IMR-90 (cell line): ENCODE measurements at regions not wholly inside any gene's neighbourhood (a gene's known extent, or its start where the extent isn't known, plus 50 kb on each side); places are given as distances from the start of the nearest gene placed in this dataset.

ENCODE experiments used
- ATAC-seq: fragments of 200-7000 bp; cut with Tn5 transposase; 2 replicates; pipeline ENCODE4 v1.9.1; 2020; ENCODE audit warnings: low read depth, mild to moderate bottlenecking, moderate library complexity
- BruUV-seq: library from RNA; stranded (reverse); fragments of 400-500 nt; replicated peaks from 2 replicates; lab custom pipeline; 2021; lab: Mats Ljungman, UMichigan
- CTCF ChIA-PET: fragments of 300-600 bp; formaldehyde crosslinking; extraction: SDS; loops from one replicate; lab custom pipeline; 2021; ENCODE audit warnings: antibody characterized with exemption; lab: Yijun Ruan, JAX
- POLR2A ChIA-PET: fragments of 300-600 bp; sonication (Branson Sonifier 250); formaldehyde crosslinking; loops from one replicate; lab custom pipeline; 2022; ENCODE audit warnings: antibody characterized with exemption; ENCODE audit not compliant: unreplicated experiment; lab: Charles Lee
- DNase-seq: peaks from one replicate; pipeline ENCODE4 v3.0.0; 2013
- H2AFZ ChIP-seq: replicated peaks from 2 replicates; pipeline ENCODE3; 2013; ENCODE audit warnings: low read length, mild to moderate bottlenecking; ENCODE audit not compliant: poor library complexity
- H2AK5ac ChIP-seq: 2 replicates; pipeline ENCODE4 v1.6.1; 2013; ENCODE audit warnings: low read depth, low read length, inconsistent platforms
- H2AK9ac ChIP-seq: replicated peaks from 2 replicates; pipeline ENCODE3; 2013; ENCODE audit warnings: mild to moderate bottlenecking, low read depth, low read length, moderate library complexity; ENCODE audit not compliant: poor library complexity
- H2BK120ac ChIP-seq: 2 replicates; pipeline ENCODE4 v1.6.1; 2013; ENCODE audit warnings: low read depth, low read length, inconsistent platforms
- H2BK15ac ChIP-seq: 3 replicates; pipeline ENCODE4 v1.6.1; 2013; ENCODE audit warnings: low read depth, low read length, inconsistent platforms
- H2BK20ac ChIP-seq: 2 replicates; pipeline ENCODE4 v1.6.1; 2013; ENCODE audit warnings: low read depth, mild to moderate bottlenecking, inconsistent platforms, low read length, moderate library complexity
- H2BK5ac ChIP-seq: 2 replicates; pipeline ENCODE4 v1.6.1; 2013; ENCODE audit warnings: mild to moderate bottlenecking, low read depth, low read length, inconsistent platforms; ENCODE audit not compliant: poor library complexity, severe bottlenecking
- H3K14ac ChIP-seq: replicated peaks from 2 replicates; pipeline ENCODE4 v1.6.1; 2013; ENCODE audit warnings: low read depth, low read length, inconsistent platforms
- H3K18ac ChIP-seq: 2 replicates; pipeline ENCODE4 v1.6.1; 2013; ENCODE audit warnings: low read depth, low read length, control low read depth
- H3K23ac ChIP-seq: 2 replicates; pipeline ENCODE4 v1.6.1; 2013; ENCODE audit warnings: low read depth, low read length, inconsistent platforms
- H3K27ac ChIP-seq: 2 replicates; pipeline ENCODE4 v1.5.1; 2013; ENCODE audit warnings: mild to moderate bottlenecking, control low read depth, low read length; ENCODE audit not compliant: insufficient read depth
- H3K27me3 ChIP-seq: 2 replicates; pipeline ENCODE4 v1.6.1; 2013; ENCODE audit warnings: low read length; ENCODE audit not compliant: control insufficient read depth, insufficient read depth
- H3K36me3 ChIP-seq: 2 replicates; pipeline ENCODE4 v1.6.1; 2013; ENCODE audit warnings: low read length, mixed read lengths; ENCODE audit not compliant: control insufficient read depth, insufficient read depth
- H3K4ac ChIP-seq: 2 replicates; pipeline ENCODE4 v1.6.1; 2013; ENCODE audit warnings: low read depth, low read length, inconsistent platforms
- H3K4me1 ChIP-seq: 2 replicates; pipeline ENCODE4 v1.6.1; 2013; ENCODE audit warnings: low read length, mixed read lengths; ENCODE audit not compliant: control insufficient read depth, insufficient read depth
- H3K4me2 ChIP-seq: 2 replicates; pipeline ENCODE4 v1.6.1; 2013; ENCODE audit warnings: low read depth, mild to moderate bottlenecking, control low read depth, low read length, moderate library complexity
- H3K4me3 ChIP-seq: 2 replicates; pipeline ENCODE4 v1.5.1; 2013; ENCODE audit warnings: low read depth, mild to moderate bottlenecking, control low read depth, low read length, moderate library complexity; ENCODE audit not compliant: insufficient read depth
- H3K56ac ChIP-seq: 2 replicates; pipeline ENCODE4 v1.6.1; 2013; ENCODE audit warnings: low read length, inconsistent platforms; ENCODE audit not compliant: insufficient read depth; ENCODE audit errors: extremely low read depth
- H3K79me1 ChIP-seq, 2 experiments: 2 replicates each; pipeline ENCODE4 v1.6.1; 2013; ENCODE audit warnings: low read length in 2 of 2, inconsistent platforms in 1 of 2, low read depth in 1 of 2
- H3K9ac ChIP-seq: 2 replicates; pipeline ENCODE4 v1.6.1; 2013; ENCODE audit warnings: low read depth, low read length, control low read depth
- H3K9me1 ChIP-seq: 2 replicates; pipeline ENCODE4 v1.6.1; 2013; ENCODE audit warnings: low read length, inconsistent platforms; ENCODE audit not compliant: insufficient read depth
- H3K9me3 ChIP-seq: 2 replicates; pipeline ENCODE4 v1.6.1; 2013; ENCODE audit warnings: low read length; ENCODE audit not compliant: control insufficient read depth, insufficient read depth
- H4K20me1 ChIP-seq: 2 replicates; pipeline ENCODE4 v1.6.1; 2013; ENCODE audit warnings: low read length, inconsistent platforms; ENCODE audit not compliant: insufficient read depth
- H4K5ac ChIP-seq: 2 replicates; pipeline ENCODE4 v1.6.1; 2013; ENCODE audit warnings: mild to moderate bottlenecking, low read depth, low read length, control low read depth
- H4K8ac ChIP-seq, 2 experiments: 2 replicates each; pipeline ENCODE4 v1.6.1; 2013; ENCODE audit warnings: low read depth in 2 of 2, low read length in 2 of 2, control low read depth in 1 of 2, inconsistent platforms in 1 of 2
- H4K91ac ChIP-seq: 2 replicates; pipeline ENCODE4 v1.6.1; 2013; ENCODE audit warnings: low read depth, low read length, inconsistent platforms; ENCODE audit not compliant: insufficient read depth
- BHLHE40 ChIP-seq: fragments of 150-350 bp; IDR thresholded peaks from 2 replicates; pipeline ENCODE4 v1.6.1; 2016; ENCODE audit warnings: mild to moderate bottlenecking, low read depth, low read length
- CEBPB ChIP-seq: IDR thresholded peaks from 2 replicates; pipeline ENCODE4 v1.6.1; 2012; ENCODE audit warnings: low read depth, low read length, improper control_type of control experiment
- CHD1 ChIP-seq: IDR thresholded peaks from 2 replicates; pipeline ENCODE4 v1.6.1; 2012; ENCODE audit warnings: low read depth, low read length, improper control_type of control experiment
- FOS ChIP-seq: fragments of 150-350 bp; IDR thresholded peaks from 2 replicates; pipeline ENCODE4 v1.6.1; 2016; ENCODE audit warnings: low read depth, low read length
- MAFK ChIP-seq: IDR thresholded peaks from 2 replicates; pipeline ENCODE4 v1.6.1; 2012; ENCODE audit warnings: low read depth, low read length, improper control_type of control experiment
- MAZ ChIP-seq: IDR thresholded peaks from 2 replicates; pipeline ENCODE4 v1.6.1; 2012; ENCODE audit warnings: low read depth, mild to moderate bottlenecking, low read length, improper control_type of control experiment, moderate library complexity, borderline replicate concordance
- MXI1 ChIP-seq: IDR thresholded peaks from 2 replicates; pipeline ENCODE4 v1.6.1; 2012; ENCODE audit warnings: low read depth, mild to moderate bottlenecking, low read length, moderate library complexity, borderline replicate concordance
- NFE2L2 ChIP-seq: fragments of 150-350 bp; IDR thresholded peaks from 2 replicates; pipeline ENCODE4 v1.6.1; 2016; ENCODE audit warnings: low read depth, mild to moderate bottlenecking, low read length
- POLR2A ChIP-seq: IDR thresholded peaks from 2 replicates; pipeline ENCODE4 v1.6.1; 2012; ENCODE audit warnings: mild to moderate bottlenecking, low read depth, low read length
- RAD21 ChIP-seq: IDR thresholded peaks from 2 replicates; pipeline ENCODE4 v1.6.1; 2012; ENCODE audit warnings: low read length, improper control_type of control experiment
- RCOR1 ChIP-seq: IDR thresholded peaks from 2 replicates; pipeline ENCODE4 v1.6.1; 2012; ENCODE audit warnings: mild to moderate bottlenecking, low read length, improper control_type of control experiment; ENCODE audit not compliant: insufficient replicate concordance
- RFX5 ChIP-seq: IDR thresholded peaks from 2 replicates; pipeline ENCODE4 v1.8.0; 2012; ENCODE audit warnings: low read depth, mild to moderate bottlenecking, low read length, moderate library complexity
- SMC3 ChIP-seq: fragments of 150-350 bp; IDR thresholded peaks from 2 replicates; pipeline ENCODE4 v1.6.1; 2016; ENCODE audit warnings: low read depth, mild to moderate bottlenecking, antibody characterized with exemption, low read length, moderate library complexity
- WGBS, 2 experiments: methylation state at CpG; one replicate each; pipeline versions ENCODE4 v1.1.5 to v1.1.7; 2013; ENCODE audit warnings: missing lambda C conversion rate in 2 of 2; ENCODE audit not compliant: insufficient read length in 1 of 2; ENCODE audit errors: extremely low coverage in 2 of 2; 5-methylcytosine and 5-hydroxymethylcytosine counted together
- dilution Hi-C: fragments of 300-500 bp; cut with HindIII; formaldehyde crosslinking; loops from one replicate; pipeline ENCODE4 v1.14.3; 2018; ENCODE audit warnings: low sequenced_read_pairs; ENCODE audit not compliant: unreplicated experiment
- in situ Hi-C: fragments of 300-500 bp; cut with MboI; formaldehyde crosslinking; loops from 3 replicates; pipeline ENCODE4 v1.14.3; 2019; ENCODE audit warnings: low sequenced_read_pairs, inconsistent platforms, mixed read lengths
- intact Hi-C: fragments of 100-400 bp; cut with micrococcal nuclease; formaldehyde crosslinking; loops from 2 replicates; pipeline ENCODE4 v1.10.0; 2022
- TF ChIP-seq, protein P1 (sequence below): conservative IDR thresholded peaks from 2 replicates; pipeline ENCODE4 v1.5.1; 2012; ENCODE audit warnings: mild to moderate bottlenecking, low read depth, low read length, improper control_type of control experiment
- TF ChIP-seq, protein P2 (sequence below): fragments of 150-350 bp; IDR thresholded peaks from 2 replicates; pipeline ENCODE4 v1.6.1; 2016; ENCODE audit warnings: low read depth, mild to moderate bottlenecking, low read length, moderate library complexity, borderline replicate concordance
- TF ChIP-seq, protein P3 (sequence below): fragments of 150-350 bp; IDR thresholded peaks from 2 replicates; pipeline ENCODE4 v1.6.1; 2017; ENCODE audit warnings: mild to moderate bottlenecking, antibody characterized with exemption, low read length, low read depth

DNA sequence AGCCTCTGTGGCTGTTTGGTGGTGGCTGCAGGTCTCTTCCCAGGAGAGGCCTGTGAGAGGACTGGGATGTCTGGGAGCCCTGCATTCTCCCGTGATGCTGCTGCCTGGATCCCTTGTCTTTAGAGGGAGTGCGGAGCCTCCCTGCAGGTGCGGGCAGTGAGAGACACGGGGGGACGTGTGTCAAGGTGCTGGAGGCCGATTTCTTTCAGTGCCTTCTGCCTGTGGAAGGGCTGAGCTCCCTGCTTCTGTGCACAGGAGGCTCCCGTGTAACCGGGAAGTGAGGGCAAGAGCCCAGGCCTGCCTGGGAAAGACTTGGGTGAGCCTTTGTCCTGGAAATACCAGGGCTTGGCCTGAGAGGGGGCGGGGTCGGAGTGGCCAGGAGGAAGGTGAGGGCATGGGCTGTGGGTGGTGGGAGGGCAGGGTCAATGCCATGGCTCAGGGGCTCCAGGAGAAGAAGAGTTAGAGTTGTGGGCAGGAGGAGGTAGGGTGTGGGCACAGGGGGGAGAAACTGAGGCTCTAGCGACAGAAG, 372.2 kb downstream of the TMEM121 start:
- Histone ChIP-seq H4K5ac (no peak overlapping the region), H3K27me3 (no peaks in the 10 kb centered on the region), H3K79me1 (no peaks in the 10 kb centered on the region), H2BK20ac (no peak overlapping the region), H2AK5ac (no peak overlapping the region), H2BK15ac (no peak overlapping the region), H3K9me3 (peaks cover 47% of the 10 kb centered on the region), H3K36me3 (no peaks in the 10 kb centered on the region), H2BK5ac (no peak overlapping the region), H3K4ac (no peak overlapping the region), H2AFZ (no peak overlapping the region), H3K4me3 (no peak overlapping the region), H3K9ac (no peak overlapping the region), H3K4me2 (no peak overlapping the region), H2BK120ac (no peak overlapping the region), H4K91ac (no peak overlapping the region), H4K8ac (no peak overlapping the region), H3K18ac (no peak overlapping the region), H3K56ac (no peak overlapping the region), H3K23ac (no peak overlapping the region), H3K9me1 (no peaks in the 10 kb centered on the region), H3K4me1 (no peaks in the 10 kb centered on the region), H4K20me1 (no peaks in the 10 kb centered on the region), H3K14ac (no peak overlapping the region), H2AK9ac (no peak overlapping the region), H3K27ac (no peak overlapping the region)
- CTCF ChIA-PET = no interaction called here
- 69% methylated on average over 6 of the region's 11 CpGs; no CpG with 5 or more reads in 1 of the 2 experiments for WGBS, 2 experiments
- POLR2A ChIA-PET = no interaction called here
- DNase-seq (no peak), ATAC-seq (no peak)
- intact Hi-C loops = no loop called here
- BruUV-seq = no TSS peak
- TF ChIP-seq, protein P1, sequence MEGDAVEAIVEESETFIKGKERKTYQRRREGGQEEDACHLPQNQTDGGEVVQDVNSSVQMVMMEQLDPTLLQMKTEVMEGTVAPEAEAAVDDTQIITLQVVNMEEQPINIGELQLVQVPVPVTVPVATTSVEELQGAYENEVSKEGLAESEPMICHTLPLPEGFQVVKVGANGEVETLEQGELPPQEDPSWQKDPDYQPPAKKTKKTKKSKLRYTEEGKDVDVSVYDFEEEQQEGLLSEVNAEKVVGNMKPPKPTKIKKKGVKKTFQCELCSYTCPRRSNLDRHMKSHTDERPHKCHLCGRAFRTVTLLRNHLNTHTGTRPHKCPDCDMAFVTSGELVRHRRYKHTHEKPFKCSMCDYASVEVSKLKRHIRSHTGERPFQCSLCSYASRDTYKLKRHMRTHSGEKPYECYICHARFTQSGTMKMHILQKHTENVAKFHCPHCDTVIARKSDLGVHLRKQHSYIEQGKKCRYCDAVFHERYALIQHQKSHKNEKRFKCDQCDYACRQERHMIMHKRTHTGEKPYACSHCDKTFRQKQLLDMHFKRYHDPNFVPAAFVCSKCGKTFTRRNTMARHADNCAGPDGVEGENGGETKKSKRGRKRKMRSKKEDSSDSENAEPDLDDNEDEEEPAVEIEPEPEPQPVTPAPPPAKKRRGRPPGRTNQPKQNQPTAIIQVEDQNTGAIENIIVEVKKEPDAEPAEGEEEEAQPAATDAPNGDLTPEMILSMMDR = no peak
- TF ChIP-seq RFX5 (no peak), CEBPB (no peak), MAFK (no peak), CHD1 (no peak), SMC3 (no peak), RCOR1 (no peak), BHLHE40 (no peak), FOS (no peak), NFE2L2 (no peak), RAD21 (no peak), MXI1 (no peak), MAZ (no peak), POLR2A (no peak)
- TF ChIP-seq, protein P2, sequence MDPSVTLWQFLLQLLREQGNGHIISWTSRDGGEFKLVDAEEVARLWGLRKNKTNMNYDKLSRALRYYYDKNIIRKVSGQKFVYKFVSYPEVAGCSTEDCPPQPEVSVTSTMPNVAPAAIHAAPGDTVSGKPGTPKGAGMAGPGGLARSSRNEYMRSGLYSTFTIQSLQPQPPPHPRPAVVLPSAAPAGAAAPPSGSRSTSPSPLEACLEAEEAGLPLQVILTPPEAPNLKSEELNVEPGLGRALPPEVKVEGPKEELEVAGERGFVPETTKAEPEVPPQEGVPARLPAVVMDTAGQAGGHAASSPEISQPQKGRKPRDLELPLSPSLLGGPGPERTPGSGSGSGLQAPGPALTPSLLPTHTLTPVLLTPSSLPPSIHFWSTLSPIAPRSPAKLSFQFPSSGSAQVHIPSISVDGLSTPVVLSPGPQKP = no peak
- TF ChIP-seq, protein P3, sequence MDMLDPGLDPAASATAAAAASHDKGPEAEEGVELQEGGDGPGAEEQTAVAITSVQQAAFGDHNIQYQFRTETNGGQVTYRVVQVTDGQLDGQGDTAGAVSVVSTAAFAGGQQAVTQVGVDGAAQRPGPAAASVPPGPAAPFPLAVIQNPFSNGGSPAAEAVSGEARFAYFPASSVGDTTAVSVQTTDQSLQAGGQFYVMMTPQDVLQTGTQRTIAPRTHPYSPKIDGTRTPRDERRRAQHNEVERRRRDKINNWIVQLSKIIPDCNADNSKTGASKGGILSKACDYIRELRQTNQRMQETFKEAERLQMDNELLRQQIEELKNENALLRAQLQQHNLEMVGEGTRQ = no peak
- dilution Hi-C loops = no loop called here
- in situ Hi-C loops = no loop called here
